ENCODE measurements at regions not wholly inside any gene's neighbourhood (a gene's known extent, or its start where the extent isn't known, plus 50 kb on each side); places are given as distances from the start of the nearest gene placed in this dataset.
A peak's percentile ranks its signal among the peaks of the same experiment; 100 is the strongest.

- no peak for DNase-seq
- peak overlapping the region in 1 of 2 donors; percentile 42 for H3K27ac ChIP-seq
These were observed 170.8 kb upstream of the FAM20A start for GRCh38 chr17:68771867-68772515.

GRCh38 chr17:68768804-68769203, 167.6 kb upstream of the FAM20A start:
- intact Hi-C loops (cut with DNase I; ENCODE audit: low total_unique reads) = no loop called here
- Histone ChIP-seq H3K4me1 (peaks cover 0 to 4% (median 0%) of the 10 kb centered on the region in 4 donors), H3K36me3 (no peaks in the 10 kb centered on the region), H3K27ac (no peak overlapping the region), H3K27me3 (no peaks in the 10 kb centered on the region), H3K9me3 (no peaks in the 10 kb centered on the region), H3K4me3 (no peak overlapping the region)
- no peak for DNase-seq
- TF ChIP-seq CTCF (IDR thresholded peaks at IDR 0.05) = no peak

More at GRCh38 chr17:68771867-68772515, 170.8 kb upstream of the FAM20A start:
- H3K36me3 ChIP-seq = no peaks in the 10 kb centered on the region
- peaks cover 0 to 17% (median 9%) of the 10 kb centered on the region in 4 donors for H3K4me1 ChIP-seq
- intact Hi-C loops (cut with DNase I; ENCODE audit: low total_unique reads) = loop anchor here (5.0 kb wide), 2 partner anchors 200 to 460 kb away; no protein-coding TSS in a partner anchor
- peak overlapping the region; percentile 7 to 22 for H3K4me3 ChIP-seq
- H3K27me3 ChIP-seq = no peaks in the 10 kb centered on the region
- peak; percentile 54 to 58 for TF ChIP-seq CTCF (IDR thresholded peaks at IDR 0.05)
- no peaks in the 10 kb centered on the region for H3K9me3 ChIP-seq

GRCh38 chr17:68766640-68767039, 165.5 kb upstream of the FAM20A start:
- TF ChIP-seq CTCF (IDR thresholded peaks at IDR 0.05) = no peak
- no peaks in the 10 kb centered on the region for H3K9me3 ChIP-seq
- H3K4me1 ChIP-seq = no peaks in the 10 kb centered on the region
- H3K4me3 ChIP-seq = no peak overlapping the region
- no peak for DNase-seq
- no peak overlapping the region for H3K27ac ChIP-seq
- no peaks in the 10 kb centered on the region for H3K36me3 ChIP-seq
- no peaks in the 10 kb centered on the region for H3K27me3 ChIP-seq
- intact Hi-C loops (cut with DNase I; ENCODE audit: low total_unique reads) = no loop called here

GRCh38 chr17:68763562-68763961, 162.4 kb upstream of the FAM20A start:
- no peak for TF ChIP-seq CTCF (IDR thresholded peaks at IDR 0.05)
- intact Hi-C loops (cut with DNase I; ENCODE audit: low total_unique reads) = no loop called here
- no peaks in the 10 kb centered on the region for H3K9me3 ChIP-seq
- no peak overlapping the region for H3K4me3 ChIP-seq
- no peaks in the 10 kb centered on the region for H3K36me3 ChIP-seq
- no peak overlapping the region for H3K27ac ChIP-seq
- H3K4me1 ChIP-seq = peaks cover 0 to 8% (median 6%) of the 10 kb centered on the region in 4 donors
- no peaks in the 10 kb centered on the region for H3K27me3 ChIP-seq
- DNase-seq = no peak

- Histone ChIP-seq H3K27me3 (no peaks in the 10 kb centered on the region), H3K9me3 (no peaks in the 10 kb centered on the region), H3K4me1 (peaks cover 0 to 8% (median 6%) of the 10 kb centered on the region in 4 donors), H3K4me3 (no peak overlapping the region), H3K36me3 (no peaks in the 10 kb centered on the region), H3K27ac (no peak overlapping the region)
- DNase-seq = no peak
- no peak for TF ChIP-seq CTCF (IDR thresholded peaks at IDR 0.05)
- intact Hi-C loops (cut with DNase I; ENCODE audit: low total_unique reads) = no loop called here
These were observed 161.7 kb upstream of the FAM20A start for GRCh38 chr17:68762911-68763310.

Data from tibial artery (tissue), 4 donors.